Keratinocyte (primary cell): ENCODE measurements at regions not wholly inside any gene's neighbourhood (a gene's known extent, or its start where the extent isn't known, plus 50 kb on each side); places are given as distances from the start of the nearest gene placed in this dataset.

ENCODE experiments used
- DNase-seq: peaks from one replicate; pipeline ENCODE4 v3.0.0-alpha.2; 2011; ENCODE audit warnings: low read depth, missing footprints, low spot score
- FAIRE-seq: peaks from 2 replicates; lab custom pipeline; 2011; peaks lifted over from hg19 to GRCh38; lab: Jason Lieb, UNC
- H2AFZ ChIP-seq: 2 replicates; pipeline ENCODE4 v1.6.0; 2012; ENCODE audit warnings: low read length, control low read depth, inconsistent platforms; ENCODE audit not compliant: control insufficient read depth
- H3K27ac ChIP-seq: 2 replicates; pipeline ENCODE4 v1.5.1; 2011; ENCODE audit warnings: low read length; ENCODE audit not compliant: control insufficient read depth, insufficient read depth
- H3K27me3 ChIP-seq: 3 replicates; pipeline ENCODE4 v1.6.0; 2011; ENCODE audit warnings: low read length; ENCODE audit not compliant: control insufficient read depth, insufficient read depth; ENCODE audit errors: extremely low read depth
- H3K36me3 ChIP-seq, 2 experiments: 2 replicates in 1 of 2; 3 replicates in 1 of 2; pipeline ENCODE4 v1.5.1; 2011; ENCODE audit warnings: low read length in 2 of 2, mild to moderate bottlenecking in 1 of 2; ENCODE audit not compliant: control insufficient read depth in 2 of 2, insufficient read depth in 2 of 2; ENCODE audit errors: extremely low read depth in 1 of 2
- H3K4me1 ChIP-seq: 3 replicates; pipeline ENCODE4 v1.5.1; 2011; ENCODE audit warnings: low read length; ENCODE audit not compliant: control insufficient read depth, insufficient read depth; ENCODE audit errors: extremely low read depth
- H3K4me2 ChIP-seq: 3 replicates; pipeline ENCODE4 v1.6.0; 2011; ENCODE audit warnings: low read depth, low read length; ENCODE audit not compliant: control insufficient read depth, insufficient read depth; ENCODE audit errors: extremely low read depth
- H3K4me3 ChIP-seq, 3 experiments: fragments of 200-600 bp in 1 of 3; sonication (generic) in 1 of 3; 2 replicates in 2 of 3; 3 replicates in 1 of 3; pipeline ENCODE4 v1.5.1; 2011 to 2016; ENCODE audit warnings: low read length in 3 of 3, mild to moderate bottlenecking in 3 of 3, control low read depth in 2 of 3, inconsistent platforms in 1 of 3, low read depth in 1 of 3, mixed read lengths in 1 of 3, mixed run types in 1 of 3, moderate library complexity in 1 of 3; ENCODE audit not compliant: control insufficient read depth in 2 of 3, insufficient read depth in 2 of 3; ENCODE audit errors: extremely low read depth in 1 of 3
- H3K79me2 ChIP-seq: 2 replicates; pipeline ENCODE4 v1.6.0; 2012; ENCODE audit warnings: low read length; ENCODE audit not compliant: control insufficient read depth, insufficient read depth
- H3K9ac ChIP-seq: 3 replicates; pipeline ENCODE4 v1.6.0; 2011; ENCODE audit warnings: low read length; ENCODE audit not compliant: control insufficient read depth, insufficient read depth; ENCODE audit errors: extremely low read depth
- H3K9me1 ChIP-seq: 3 replicates; pipeline ENCODE4 v1.6.0; 2011; ENCODE audit warnings: low read length; ENCODE audit not compliant: control insufficient read depth, insufficient read depth; ENCODE audit errors: extremely low read depth
- H3K9me3 ChIP-seq: 2 replicates; pipeline ENCODE4 v1.5.1; 2012; ENCODE audit warnings: low read depth, low read length; ENCODE audit not compliant: control insufficient read depth
- H4K20me1 ChIP-seq: 3 replicates; pipeline ENCODE4 v1.6.0; 2011; ENCODE audit warnings: low read length; ENCODE audit not compliant: control insufficient read depth, insufficient read depth; ENCODE audit errors: extremely low read depth
- CTCF ChIP-seq, 3 experiments: IDR thresholded peaks in 1 of 3; conservative IDR thresholded peaks in 1 of 3; optimal IDR thresholded peaks in 1 of 3; 2 replicates in 2 of 3; 3 replicates in 1 of 3; pipeline versions ENCODE3 to v1.5.1; 2011; ENCODE audit warnings: low read length in 3 of 3, mild to moderate bottlenecking in 3 of 3, moderate library complexity in 2 of 3, control low read depth in 1 of 3, inconsistent platforms in 1 of 3; ENCODE audit not compliant: insufficient read depth in 2 of 3; ENCODE audit errors: extremely low read depth in 1 of 3
- EZH2 ChIP-seq: IDR thresholded peaks from one replicate; pipeline ENCODE4 v1.6.1; 2012; ENCODE audit warnings: inconsistent platforms, mild to moderate bottlenecking, low read length, moderate library complexity
- dilution Hi-C: fragments of 300-500 bp; cut with MboI; formaldehyde crosslinking; loops from one replicate; pipeline ENCODE4 v1.7.0; 2020; ENCODE audit warnings: low sequenced_read_pairs; ENCODE audit not compliant: extremely low pct_ligation_motif_present

- Histone ChIP-seq H2AFZ (no peak overlapping the region), H3K4me2 (no peak overlapping the region), H3K4me1 (peaks cover 8% of the 10 kb centered on the region), H4K20me1 (no peaks in the 10 kb centered on the region), H3K27ac (no peak overlapping the region), H3K9me3 (no peaks in the 10 kb centered on the region), H3K9me1 (no peaks in the 10 kb centered on the region), H3K4me3 (no peak overlapping the region), H3K9ac (no peak overlapping the region), H3K79me2 (no peaks in the 10 kb centered on the region), H3K36me3 (no peaks in the 10 kb centered on the region), H3K27me3 (no peaks in the 10 kb centered on the region)
- TF ChIP-seq EZH2: no peak
- no peak for TF ChIP-seq CTCF (optimal IDR thresholded peaks at IDR 0.05 in 1 of 3, IDR thresholded peaks at IDR 0.05 in 1 of 3, conservative IDR thresholded peaks at IDR 0.05 in 1 of 3; ENCODE audit: extremely low read depth in 1 of 3, insufficient read depth in 2 of 3, low read length in 3 of 3)
- FAIRE-seq (no peak), DNase-seq (no peak)
- dilution Hi-C loops: no loop called here
Observed at GRCh38 chr18:73151086-73151485, 283.3 kb upstream of the NETO1 start.

- no peak overlapping the region for H3K4me3 ChIP-seq
- H3K4me2 ChIP-seq: no peak overlapping the region
- TF ChIP-seq CTCF (optimal IDR thresholded peaks at IDR 0.05 in 1 of 3, IDR thresholded peaks at IDR 0.05 in 1 of 3, conservative IDR thresholded peaks at IDR 0.05 in 1 of 3; ENCODE audit: extremely low read depth in 1 of 3, insufficient read depth in 2 of 3, low read length in 3 of 3) (no peak), EZH2 (no peak)
- H3K9ac ChIP-seq: no peak overlapping the region
- no peaks in the 10 kb centered on the region for H3K27me3 ChIP-seq
- no peaks in the 10 kb centered on the region for H3K9me3 ChIP-seq
- DNase-seq (no peak), FAIRE-seq (no peak)
- H3K4me1 ChIP-seq: peaks cover 6% of the 10 kb centered on the region
- H3K36me3 ChIP-seq: no peaks in the 10 kb centered on the region
- no peaks in the 10 kb centered on the region for H4K20me1 ChIP-seq
- no peak overlapping the region for H3K27ac ChIP-seq
- no peaks in the 10 kb centered on the region for H3K9me1 ChIP-seq
- no peaks in the 10 kb centered on the region for H3K79me2 ChIP-seq
- H2AFZ ChIP-seq: no peak overlapping the region
- dilution Hi-C loops: no loop called here
Observed at GRCh38 chr18:73150199-73150598, 282.4 kb upstream of the NETO1 start.
